OCI-LY1 (cell line): ENCODE measurements at regions not wholly inside any gene's neighbourhood (a gene's known extent, or its start where the extent isn't known, plus 50 kb on each side); places are given as distances from the start of the nearest gene placed in this dataset.

Source experiments
- H2AFZ ChIP-seq: fragments of 200-600 bp; sonication (generic), shearing (Covaris generic); 2 replicates; pipeline ENCODE4 v1.6.0; 2014; ENCODE audit warnings: antibody characterized with exemption, mild to moderate bottlenecking, low read length
- H3F3A ChIP-seq: fragments of 200-600 bp; sonication (generic), shearing (Covaris generic); 2 replicates; pipeline ENCODE4 v1.6.0; 2014; ENCODE audit warnings: mild to moderate bottlenecking, antibody characterized with exemption, low read length, moderate library complexity; ENCODE audit not compliant: insufficient read depth
- H3K27ac ChIP-seq: fragments of 200-600 bp; sonication (generic); 2 replicates; pipeline ENCODE4 v1.5.1; 2014; ENCODE audit warnings: low read length, mixed run types, mild to moderate bottlenecking, low read depth; ENCODE audit not compliant: poor library complexity, severe bottlenecking
- H3K27me3 ChIP-seq: fragments of 200-600 bp; sonication (generic); 2 replicates; pipeline ENCODE4 v1.6.0; 2014; ENCODE audit warnings: antibody characterized with exemption, mild to moderate bottlenecking, low read length, moderate library complexity; ENCODE audit not compliant: insufficient read depth
- H3K36me3 ChIP-seq: fragments of 200-600 bp; sonication (generic); 2 replicates; pipeline ENCODE4 v1.6.1; 2014; ENCODE audit warnings: mild to moderate bottlenecking, antibody characterized with exemption, low read length, moderate library complexity, mixed read lengths; ENCODE audit not compliant: insufficient read depth
- H3K4me1 ChIP-seq: fragments of 200-600 bp; sonication (generic); 2 replicates; pipeline ENCODE4 v1.5.1; 2014; ENCODE audit warnings: mild to moderate bottlenecking, low read length, moderate library complexity; ENCODE audit not compliant: insufficient read depth, severe bottlenecking
- H3K4me2 ChIP-seq: fragments of 200-600 bp; sonication (generic), shearing (Covaris generic); 2 replicates; pipeline ENCODE4 v1.6.1; 2014; ENCODE audit warnings: low read length
- H3K4me3 ChIP-seq: fragments of 200-600 bp; sonication (generic); 2 replicates; pipeline ENCODE4 v1.5.1; 2014; ENCODE audit warnings: low read length, low read depth, mild to moderate bottlenecking, mixed read lengths; ENCODE audit not compliant: poor library complexity, severe bottlenecking
- H3K79me2 ChIP-seq: fragments of 200-600 bp; shearing (Covaris generic); 2 replicates; pipeline ENCODE4 v1.6.1; 2016; ENCODE audit warnings: mixed run types, low read length, mixed read lengths; ENCODE audit not compliant: insufficient read depth
- H3K9ac ChIP-seq: fragments of 200-600 bp; sonication (generic), shearing (Covaris generic); 2 replicates; pipeline ENCODE4 v1.6.1; 2014; ENCODE audit warnings: mild to moderate bottlenecking, low read length, mixed read lengths
- H3K9me2 ChIP-seq: fragments of 200-600 bp; sonication (generic), shearing (Covaris generic); 2 replicates; pipeline ENCODE4 v1.6.1; 2014; ENCODE audit warnings: low read depth, mild to moderate bottlenecking, low read length, mixed read lengths
- H3K9me3 ChIP-seq: fragments of 200-600 bp; shearing (Covaris generic); 2 replicates; pipeline ENCODE4 v1.6.1; 2014; ENCODE audit warnings: low read length, mixed read lengths
- H4K20me1 ChIP-seq: fragments of 200-600 bp; sonication (generic), shearing (Covaris generic); 2 replicates; pipeline ENCODE4 v1.6.0; 2016; ENCODE audit warnings: mild to moderate bottlenecking, low read length; ENCODE audit not compliant: insufficient read depth
- EZH2 ChIP-seq: fragments of 200-600 bp; sonication (generic), shearing (Covaris generic); IDR thresholded peaks from 2 replicates; pipeline ENCODE4 v1.8.0; 2017; ENCODE audit warnings: borderline replicate concordance, mixed run types, mild to moderate bottlenecking, antibody characterized with exemption, low read length, moderate library complexity, mixed read lengths
- TF ChIP-seq, protein P1 (sequence below): fragments of 200-600 bp; sonication (generic), shearing (Covaris generic); IDR thresholded peaks from 2 replicates; pipeline ENCODE4 v1.5.1; 2017; ENCODE audit warnings: mild to moderate bottlenecking, antibody characterized with exemption, low read length, moderate library complexity, mixed read lengths

DNA sequence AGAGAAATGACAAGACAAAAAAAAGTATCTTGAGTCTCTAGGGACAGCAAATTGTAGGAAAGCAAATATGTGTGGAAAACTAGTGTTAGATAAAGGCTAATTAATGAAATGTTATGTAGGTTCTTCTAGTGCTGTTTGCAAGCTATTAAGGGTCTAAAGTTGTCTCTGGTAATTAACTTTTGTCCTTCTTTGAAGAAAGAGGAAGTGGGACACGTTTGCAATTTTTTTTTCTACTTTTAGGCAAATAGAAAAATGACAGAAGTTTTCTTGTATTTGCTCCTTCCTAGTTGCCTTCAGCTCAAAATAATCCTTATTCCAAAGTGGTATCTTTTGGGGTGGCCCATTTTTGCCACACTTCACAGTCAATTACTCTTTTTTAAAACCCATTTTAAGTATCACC is 1877.7 kb upstream of the PRR20A start:
- TF ChIP-seq, protein P1, sequence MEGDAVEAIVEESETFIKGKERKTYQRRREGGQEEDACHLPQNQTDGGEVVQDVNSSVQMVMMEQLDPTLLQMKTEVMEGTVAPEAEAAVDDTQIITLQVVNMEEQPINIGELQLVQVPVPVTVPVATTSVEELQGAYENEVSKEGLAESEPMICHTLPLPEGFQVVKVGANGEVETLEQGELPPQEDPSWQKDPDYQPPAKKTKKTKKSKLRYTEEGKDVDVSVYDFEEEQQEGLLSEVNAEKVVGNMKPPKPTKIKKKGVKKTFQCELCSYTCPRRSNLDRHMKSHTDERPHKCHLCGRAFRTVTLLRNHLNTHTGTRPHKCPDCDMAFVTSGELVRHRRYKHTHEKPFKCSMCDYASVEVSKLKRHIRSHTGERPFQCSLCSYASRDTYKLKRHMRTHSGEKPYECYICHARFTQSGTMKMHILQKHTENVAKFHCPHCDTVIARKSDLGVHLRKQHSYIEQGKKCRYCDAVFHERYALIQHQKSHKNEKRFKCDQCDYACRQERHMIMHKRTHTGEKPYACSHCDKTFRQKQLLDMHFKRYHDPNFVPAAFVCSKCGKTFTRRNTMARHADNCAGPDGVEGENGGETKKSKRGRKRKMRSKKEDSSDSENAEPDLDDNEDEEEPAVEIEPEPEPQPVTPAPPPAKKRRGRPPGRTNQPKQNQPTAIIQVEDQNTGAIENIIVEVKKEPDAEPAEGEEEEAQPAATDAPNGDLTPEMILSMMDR, result no peak
- no peak for TF ChIP-seq EZH2
- Histone ChIP-seq H3K79me2 (no peaks in the 10 kb centered on the region), H3K27ac (no peak overlapping the region)

DNA sequence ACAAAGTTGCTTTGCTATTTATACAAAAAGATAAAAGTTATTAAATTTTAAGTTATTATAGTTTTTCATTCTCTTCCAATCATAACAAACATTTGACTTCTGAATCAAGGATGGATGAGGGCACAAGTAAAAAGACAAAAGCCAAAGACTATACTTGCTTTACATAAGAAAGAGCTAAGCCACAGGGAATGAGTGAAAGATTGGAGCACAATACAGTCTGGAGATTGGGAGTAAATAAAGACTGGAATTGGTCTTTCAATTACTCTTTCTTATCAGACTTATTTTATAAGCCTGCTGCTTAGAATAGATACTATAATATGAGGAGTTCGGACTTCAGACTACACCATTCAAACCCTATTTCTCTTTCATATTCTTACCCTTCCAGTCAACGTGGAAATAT is 1874.1 kb upstream of the PRR20A start:
- Histone ChIP-seq H3K9me2 (no peaks in the 10 kb centered on the region), H3K9me3 (no peaks in the 10 kb centered on the region), H3K9ac (no peak overlapping the region), H3K4me3 (no peak overlapping the region), H4K20me1 (no peaks in the 10 kb centered on the region), H3F3A (no peaks in the 10 kb centered on the region), H3K4me2 (no peak overlapping the region), H2AFZ (no peak overlapping the region), H3K27me3 (no peaks in the 10 kb centered on the region), H3K36me3 (no peaks in the 10 kb centered on the region), H3K4me1 (no peaks in the 10 kb centered on the region), H3K27ac (no peak overlapping the region), H3K79me2 (no peaks in the 10 kb centered on the region)
- TF ChIP-seq, protein P1, result no peak

More for the DNA sequence above, 1877.7 kb upstream of the PRR20A start:
- Histone ChIP-seq H4K20me1 (no peaks in the 10 kb centered on the region), H3F3A (no peaks in the 10 kb centered on the region), H3K4me3 (no peak overlapping the region), H3K9me2 (no peaks in the 10 kb centered on the region), H3K9me3 (no peaks in the 10 kb centered on the region), H3K4me1 (no peaks in the 10 kb centered on the region), H3K36me3 (no peaks in the 10 kb centered on the region), H3K4me2 (no peak overlapping the region), H2AFZ (no peak overlapping the region), H3K27me3 (no peaks in the 10 kb centered on the region), H3K9ac (no peak overlapping the region)

DNA sequence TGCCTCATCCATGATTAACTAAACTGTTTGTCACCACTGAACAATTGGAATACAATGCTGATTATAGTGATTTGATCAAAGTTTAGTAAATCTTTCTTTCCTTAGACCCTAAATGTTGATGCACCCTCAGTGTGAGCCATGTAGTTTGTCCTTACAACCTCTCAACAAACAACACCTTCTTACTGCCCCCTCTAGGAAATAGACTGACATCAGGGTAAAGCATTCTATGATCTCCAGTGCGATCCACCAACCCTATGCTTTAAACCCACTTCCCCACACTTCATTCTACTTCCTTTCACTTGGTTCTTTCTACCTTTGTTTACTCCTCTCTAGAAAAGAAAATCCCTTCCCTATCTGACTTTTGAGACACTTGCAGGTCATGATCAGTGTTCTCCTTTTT is 1842.5 kb upstream of the PRR20A start:
- Histone ChIP-seq H3K4me1 (no peaks in the 10 kb centered on the region), H3K36me3 (no peaks in the 10 kb centered on the region), H3F3A (no peaks in the 10 kb centered on the region), H3K4me3 (no peak overlapping the region), H4K20me1 (no peaks in the 10 kb centered on the region), H3K9me2 (no peaks in the 10 kb centered on the region), H3K27ac (no peak overlapping the region), H3K79me2 (no peaks in the 10 kb centered on the region), H3K9me3 (no peaks in the 10 kb centered on the region), H3K27me3 (no peaks in the 10 kb centered on the region), H3K9ac (no peak overlapping the region), H2AFZ (no peak overlapping the region), H3K4me2 (no peak overlapping the region)
- no peak for TF ChIP-seq EZH2
- TF ChIP-seq, protein P1, result no peak
